ENCODE measurements at regions not wholly inside any gene's neighbourhood (a gene's known extent, or its start where the extent isn't known, plus 50 kb on each side); places are given as distances from the start of the nearest gene placed in this dataset.

DNA sequence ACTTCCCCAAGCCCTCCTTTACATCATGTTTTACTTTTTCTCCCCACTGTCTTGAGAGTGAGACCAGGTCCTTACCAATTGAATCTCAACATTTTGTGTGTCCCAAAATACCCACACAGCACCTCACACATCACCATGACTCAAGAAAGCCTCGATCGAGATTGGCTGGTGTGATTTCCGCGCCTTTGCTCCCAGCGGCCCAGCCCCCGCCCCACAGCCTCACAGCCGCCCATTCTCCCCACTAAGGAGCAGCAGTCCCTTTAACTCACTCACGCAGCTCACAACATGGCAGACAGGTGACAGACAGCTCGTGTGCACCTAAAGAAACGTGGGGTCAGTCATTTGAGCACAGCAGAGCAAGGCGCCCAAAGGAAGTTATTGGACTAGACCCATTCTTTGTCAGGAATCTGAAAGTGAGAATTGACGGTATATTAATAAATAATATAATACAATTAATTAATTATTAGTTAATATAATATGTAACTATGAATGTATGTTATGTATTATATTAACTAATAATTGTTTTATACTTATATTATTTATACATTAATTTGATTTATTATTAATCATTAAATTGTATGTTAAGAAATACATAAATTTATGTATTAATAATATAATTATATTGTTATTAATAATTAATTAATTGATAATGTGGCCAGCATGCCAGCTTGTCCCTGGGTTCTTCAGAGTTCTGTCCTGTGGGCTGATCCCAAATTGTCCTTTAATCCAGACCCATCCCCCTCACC, 204.9 kb upstream of the RNF32 start:
- in situ Hi-C loops (cut with HindIII; ENCODE audit: low pct_ligation_motif_present, low pct_unique_long_range_greater_than_20kb, low sequenced_read_pairs): no loop called here
- DNase-seq: no peak

DNA sequence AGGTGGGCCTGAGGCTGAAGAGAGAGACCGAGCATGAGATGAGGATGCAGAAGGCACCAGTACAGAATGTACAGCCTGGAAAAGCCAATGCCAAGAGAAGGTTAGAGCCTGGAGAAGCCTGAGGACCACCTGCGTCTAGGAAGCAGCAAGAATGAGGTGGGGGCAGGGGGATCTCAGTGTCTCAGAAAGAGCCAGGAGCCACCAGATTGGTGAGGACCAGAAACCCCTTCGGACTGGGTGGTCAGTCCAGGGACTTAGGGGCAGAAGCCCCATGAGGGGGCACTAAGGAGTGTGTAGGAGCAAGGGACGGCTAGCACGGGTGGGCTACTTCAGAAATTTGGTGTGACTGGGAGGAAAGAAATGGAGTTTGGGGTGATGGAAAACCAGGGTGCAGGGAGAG, 205.9 kb upstream of the RNF32 start:
- DNase-seq: no peak
- in situ Hi-C loops (cut with HindIII; ENCODE audit: low pct_ligation_motif_present, low pct_unique_long_range_greater_than_20kb, low sequenced_read_pairs): no loop called here

DNA sequence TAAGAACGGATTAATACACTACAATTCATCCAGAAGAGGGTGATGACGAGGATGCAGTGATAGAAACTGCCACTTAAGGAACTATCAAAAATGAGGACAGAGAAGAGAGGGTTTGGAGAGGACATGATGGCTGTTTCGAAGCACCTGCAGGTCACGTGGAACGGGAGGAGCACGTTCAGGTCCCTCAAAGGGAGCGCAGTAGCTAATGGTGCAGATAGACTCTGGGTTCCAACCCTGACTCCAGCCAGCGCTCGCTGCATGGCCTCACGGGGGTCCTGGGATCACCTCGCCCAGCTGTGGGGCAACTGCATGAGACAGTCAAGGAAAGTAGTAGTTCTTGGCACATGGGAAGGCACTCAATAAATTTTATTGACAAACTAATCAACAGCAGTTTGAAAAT, 208.6 kb upstream of the RNF32 start:
- no peak for DNase-seq
- in situ Hi-C loops (cut with HindIII; ENCODE audit: low pct_ligation_motif_present, low pct_unique_long_range_greater_than_20kb, low sequenced_read_pairs): no loop called here

DNA sequence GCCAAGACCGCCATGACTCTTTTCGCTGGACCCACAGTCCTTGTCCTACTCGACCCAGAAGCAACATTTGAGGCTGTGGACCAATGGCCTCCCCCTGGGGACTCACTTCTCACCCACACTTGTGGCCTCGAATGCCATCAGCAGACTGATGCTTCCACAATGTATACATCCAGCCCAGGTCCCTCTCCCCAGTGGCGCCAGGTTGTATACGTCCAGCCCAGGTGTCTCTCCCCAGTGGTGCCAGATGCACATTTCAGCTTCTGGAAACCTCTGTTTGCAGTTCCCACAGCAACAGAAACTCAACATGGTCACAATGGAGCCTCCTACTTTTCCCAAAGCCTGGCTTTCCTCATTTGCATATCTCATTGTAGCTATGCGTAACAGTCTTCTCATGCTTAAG, 210.5 kb upstream of the RNF32 start:
- no peak for DNase-seq
- in situ Hi-C loops (cut with HindIII; ENCODE audit: low pct_ligation_motif_present, low pct_unique_long_range_greater_than_20kb, low sequenced_read_pairs): no loop called here

DNA sequence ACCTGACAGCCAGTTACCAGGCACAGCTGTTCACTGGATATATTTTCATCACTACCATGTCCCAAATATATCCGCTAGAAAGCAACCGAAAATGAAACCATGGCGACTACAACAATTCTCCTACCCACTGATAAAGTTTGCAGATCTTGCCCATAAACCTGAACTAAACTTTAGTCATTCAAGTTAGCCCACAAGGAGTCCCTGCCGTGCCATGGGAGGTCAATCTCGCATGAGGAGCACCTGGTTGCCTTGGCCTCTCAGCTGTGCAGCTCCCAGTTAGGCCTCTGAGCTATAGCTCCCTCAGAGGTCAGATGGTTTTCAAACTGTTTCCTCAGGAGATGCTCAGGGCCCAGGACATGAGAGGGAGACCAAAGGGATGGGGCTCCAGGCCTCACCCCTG, 211.1 kb upstream of the RNF32 start:
- no peak for DNase-seq
- in situ Hi-C loops (cut with HindIII; ENCODE audit: low pct_ligation_motif_present, low pct_unique_long_range_greater_than_20kb, low sequenced_read_pairs): no loop called here

DNA sequence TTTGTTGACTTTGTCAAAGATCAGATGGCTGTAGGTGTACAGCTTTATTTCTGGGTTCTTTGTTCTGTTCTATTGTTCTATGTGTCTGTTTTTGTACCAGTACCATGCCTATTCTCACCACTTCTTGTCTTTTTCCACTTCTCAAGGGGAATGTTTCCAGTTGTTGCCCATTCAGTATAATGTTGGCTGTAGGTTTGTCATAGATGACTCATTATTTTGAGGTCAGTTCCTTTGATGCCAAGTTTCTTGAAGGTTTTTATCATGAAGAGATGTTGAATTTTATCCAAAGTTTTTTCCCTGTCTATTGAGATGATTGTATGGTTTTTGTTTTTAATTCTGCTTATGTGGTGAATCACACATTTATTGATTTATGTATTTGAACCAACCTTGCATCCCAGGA, 216.7 kb upstream of the RNF32 start:
- in situ Hi-C loops (cut with HindIII; ENCODE audit: low pct_ligation_motif_present, low pct_unique_long_range_greater_than_20kb, low sequenced_read_pairs): no loop called here
- DNase-seq: no peak

DNA sequence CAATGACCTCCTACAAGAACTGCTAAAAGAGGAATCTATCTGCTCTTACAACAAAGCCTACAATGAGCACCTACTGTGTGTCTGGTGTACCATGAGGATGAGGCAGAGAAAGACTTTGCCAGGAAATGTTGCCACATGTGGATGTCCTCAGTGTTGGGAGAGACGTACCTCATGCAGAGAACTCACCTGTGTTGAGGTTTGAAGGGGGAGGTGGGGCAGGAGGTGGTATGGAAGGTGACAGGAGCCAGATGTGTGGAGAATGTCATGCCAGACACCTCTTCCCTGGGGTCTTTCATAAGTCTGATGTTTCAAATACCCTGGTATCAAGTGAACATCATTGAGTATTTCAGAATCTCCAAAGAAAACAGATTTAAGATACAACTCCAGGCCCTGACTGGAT, 220.1 kb upstream of the RNF32 start:
- no peak for DNase-seq
- in situ Hi-C loops (cut with HindIII; ENCODE audit: low pct_ligation_motif_present, low pct_unique_long_range_greater_than_20kb, low sequenced_read_pairs): no loop called here

DNA sequence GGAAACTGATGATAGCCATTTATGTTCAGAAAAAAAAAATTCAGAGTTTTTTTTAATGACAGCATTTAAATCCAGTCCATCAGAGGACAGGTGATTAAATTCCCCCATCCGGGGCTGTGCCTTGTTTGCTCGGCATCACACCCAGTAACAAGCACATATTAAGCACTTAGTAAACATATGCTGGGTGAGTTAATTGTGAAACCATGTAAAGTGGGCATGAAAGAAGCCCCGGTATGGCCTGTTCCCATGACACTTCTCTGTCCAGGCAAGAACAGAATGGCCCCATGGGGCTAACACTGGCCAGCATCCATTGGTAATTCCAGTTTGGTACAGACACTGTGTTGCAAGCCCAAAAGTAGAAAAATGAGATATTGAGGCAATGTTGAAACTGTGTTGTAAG, 220.8 kb upstream of the RNF32 start:
- in situ Hi-C loops (cut with HindIII; ENCODE audit: low pct_ligation_motif_present, low pct_unique_long_range_greater_than_20kb, low sequenced_read_pairs): no loop called here
- DNase-seq: no peak

DNA sequence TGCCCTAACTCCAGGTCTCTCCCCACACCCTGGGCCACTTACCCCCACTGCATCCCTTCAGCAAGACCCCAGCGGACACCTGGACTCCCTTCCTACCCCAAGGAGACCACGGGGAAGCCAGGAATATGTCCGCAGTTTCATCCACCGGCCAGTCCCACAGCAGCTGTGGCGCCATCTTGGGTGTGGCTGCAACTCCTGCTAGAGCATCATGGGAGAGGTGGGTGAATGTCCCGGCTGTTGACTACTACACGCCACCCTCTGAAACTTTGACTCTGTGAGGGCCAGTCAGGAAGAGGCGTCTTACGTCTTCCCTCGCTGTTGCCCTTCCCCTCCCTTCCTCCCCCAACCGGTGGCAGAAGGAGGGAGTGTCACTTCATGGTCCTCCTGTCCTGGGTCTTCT, 238.3 kb upstream of the RNF32 start:
- no peak for DNase-seq
- in situ Hi-C loops (cut with HindIII; ENCODE audit: low pct_ligation_motif_present, low pct_unique_long_range_greater_than_20kb, low sequenced_read_pairs): no loop called here

DNA sequence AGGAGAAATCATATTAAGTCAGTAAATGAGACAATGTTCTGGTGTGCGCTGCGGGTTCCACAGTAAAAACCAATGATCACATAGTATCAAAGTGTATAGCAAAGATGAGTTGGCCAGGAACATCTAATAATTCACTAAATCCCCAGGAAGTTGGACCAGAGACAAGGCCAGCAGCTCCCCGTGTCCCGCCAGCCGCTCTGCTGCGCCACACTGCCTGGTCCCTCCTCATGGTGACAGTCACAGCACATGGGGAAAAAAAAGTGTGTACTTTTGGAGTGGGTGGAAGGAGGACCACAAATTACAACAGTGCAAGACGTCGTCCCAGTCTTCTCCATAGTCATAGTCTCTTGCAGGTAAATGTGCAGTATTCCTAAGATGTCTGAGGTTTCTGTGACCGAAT, 239.0 kb upstream of the RNF32 start:
- DNase-seq: no peak
- in situ Hi-C loops (cut with HindIII; ENCODE audit: low pct_ligation_motif_present, low pct_unique_long_range_greater_than_20kb, low sequenced_read_pairs): no loop called here

DNA sequence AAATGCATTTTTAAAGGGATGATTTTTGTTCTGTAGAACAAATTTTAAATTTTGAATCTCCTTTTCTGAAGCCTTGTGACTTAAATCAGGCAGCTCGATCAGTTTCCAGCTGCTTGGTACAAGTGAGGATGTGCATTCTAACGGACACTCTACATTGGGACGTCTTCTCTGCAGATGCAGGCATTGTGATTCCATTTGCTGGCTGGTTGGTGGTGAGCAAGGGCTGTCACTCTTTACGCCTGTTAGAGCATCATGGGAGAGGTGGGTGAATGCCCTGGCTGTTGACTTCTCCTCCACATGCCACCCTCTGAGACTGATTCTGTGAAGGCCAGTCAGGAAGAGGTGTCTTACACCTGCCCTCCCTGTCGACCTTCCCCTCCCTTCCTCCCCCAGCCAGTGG, 240.5 kb upstream of the RNF32 start:
- in situ Hi-C loops (cut with HindIII; ENCODE audit: low pct_ligation_motif_present, low pct_unique_long_range_greater_than_20kb, low sequenced_read_pairs): no loop called here

DNA sequence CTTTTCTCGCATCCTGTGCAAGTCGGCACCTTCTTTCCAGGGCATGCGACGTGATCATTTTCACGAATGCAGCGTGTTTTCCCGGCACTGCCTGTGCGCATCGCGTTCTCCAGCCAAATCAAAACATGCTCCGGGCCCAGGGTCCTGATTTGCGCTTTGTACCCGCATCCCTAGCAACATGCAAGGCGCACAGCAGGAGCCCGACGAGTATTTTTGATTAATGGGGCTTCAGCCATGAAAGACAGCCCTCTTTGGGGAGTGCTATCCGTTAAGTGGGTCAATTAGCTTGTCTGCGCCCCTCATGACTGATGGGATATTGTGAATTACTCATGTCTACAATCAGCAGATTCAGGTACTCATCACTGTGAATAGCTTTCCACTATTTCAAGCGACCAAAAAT, 243.3 kb upstream of the RNF32 start:
- no peak for DNase-seq
- in situ Hi-C loops (cut with HindIII; ENCODE audit: low pct_ligation_motif_present, low pct_unique_long_range_greater_than_20kb, low sequenced_read_pairs): no loop called here

More for the DNA sequence above, 240.5 kb upstream of the RNF32 start:
- DNase-seq: no peak

DNA sequence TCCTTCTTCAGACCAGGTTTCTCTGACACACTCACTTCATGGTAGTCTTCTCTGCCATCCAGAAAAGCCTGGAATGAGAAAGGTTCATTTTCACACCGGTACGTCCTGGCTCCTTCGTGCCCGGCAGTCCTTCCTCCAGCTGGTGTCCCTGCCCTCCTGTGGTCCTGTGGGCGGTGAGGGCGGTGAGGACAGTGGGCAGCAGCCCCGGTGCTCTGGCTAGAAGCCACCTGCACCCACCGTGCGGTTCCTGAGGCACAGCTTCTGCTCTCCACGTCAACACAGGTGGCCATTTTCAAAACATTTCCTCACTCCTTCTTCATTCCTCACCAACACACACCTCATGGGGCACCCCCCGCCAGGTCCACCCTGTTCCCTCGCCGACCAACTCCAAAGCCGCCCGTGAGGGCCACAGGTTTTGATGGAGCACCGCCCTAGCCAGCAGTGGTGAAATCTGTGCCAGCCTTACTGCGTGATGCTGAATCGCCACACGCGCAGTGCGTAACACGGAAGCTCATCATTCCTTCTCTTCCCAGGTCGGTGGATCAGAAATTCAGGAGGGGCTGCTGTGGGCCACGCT, 251.4 kb upstream of the RNF32 start:
- in situ Hi-C loops (cut with HindIII; ENCODE audit: low pct_ligation_motif_present, low pct_unique_long_range_greater_than_20kb, low sequenced_read_pairs): no loop called here
- no peak for DNase-seq

DNA sequence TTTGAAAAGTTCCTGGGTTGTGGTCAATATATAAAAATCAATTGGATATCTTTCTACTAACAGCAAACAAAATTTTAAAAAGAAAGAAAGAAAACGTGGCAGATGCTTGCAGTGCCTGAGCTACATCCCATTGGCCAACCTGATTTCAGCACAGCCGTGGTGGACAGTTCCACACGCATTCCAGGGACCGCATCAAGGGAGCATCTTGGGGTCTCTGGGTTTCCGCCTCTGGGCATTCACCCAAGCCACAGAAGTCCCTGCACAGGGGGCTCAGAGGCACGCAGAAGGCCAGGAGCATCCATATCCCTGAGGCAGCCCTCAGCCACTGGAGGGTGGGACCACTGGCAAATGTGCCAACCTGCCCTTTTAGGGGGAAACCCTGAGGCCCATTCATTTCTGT, 254.5 kb upstream of the RNF32 start:
- in situ Hi-C loops (cut with HindIII; ENCODE audit: low pct_ligation_motif_present, low pct_unique_long_range_greater_than_20kb, low sequenced_read_pairs): no loop called here
- DNase-seq: peak; percentile 33

DNA sequence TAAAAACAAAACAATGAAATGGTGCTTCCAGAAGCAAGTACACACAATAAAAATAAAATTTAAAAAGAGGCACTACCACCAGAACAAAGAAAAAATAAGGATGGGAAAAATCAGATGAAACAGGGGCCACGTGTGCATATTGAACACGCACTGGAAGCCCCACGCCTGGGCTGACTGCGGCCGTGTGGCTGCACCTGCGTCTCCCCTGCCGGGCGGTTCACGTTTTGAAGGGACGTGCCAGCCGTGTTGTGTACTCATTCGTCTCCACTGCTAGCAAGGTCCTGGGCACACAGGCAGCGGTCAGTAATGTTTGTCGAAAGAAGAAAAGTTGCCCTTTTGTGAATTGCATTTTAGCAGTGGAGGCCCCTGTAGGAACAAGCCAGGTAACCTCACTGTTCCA, 255.9 kb upstream of the RNF32 start:
- DNase-seq: no peak
- in situ Hi-C loops (cut with HindIII; ENCODE audit: low pct_ligation_motif_present, low pct_unique_long_range_greater_than_20kb, low sequenced_read_pairs): no loop called here

DNA sequence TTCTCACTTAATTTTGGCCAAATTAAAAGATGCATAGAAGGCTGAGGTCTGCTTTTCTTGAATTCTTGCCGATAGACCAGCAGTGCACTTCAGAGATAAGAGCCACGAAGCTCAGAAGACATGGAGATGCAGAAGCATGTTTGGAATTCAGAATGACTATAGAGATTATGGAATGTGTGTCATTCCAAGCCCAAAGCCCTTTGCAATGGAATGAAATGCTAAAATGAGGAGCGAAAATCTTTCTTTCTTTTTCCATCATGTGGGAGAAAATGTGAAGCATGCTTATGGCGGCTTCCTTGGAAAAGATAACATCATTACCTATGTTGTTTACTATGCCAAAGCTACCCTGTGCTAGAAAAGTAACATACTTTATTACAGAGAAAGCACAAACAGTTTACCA, 257.0 kb upstream of the RNF32 start:
- in situ Hi-C loops (cut with HindIII; ENCODE audit: low pct_ligation_motif_present, low pct_unique_long_range_greater_than_20kb, low sequenced_read_pairs): no loop called here
- no peak for DNase-seq

DNA sequence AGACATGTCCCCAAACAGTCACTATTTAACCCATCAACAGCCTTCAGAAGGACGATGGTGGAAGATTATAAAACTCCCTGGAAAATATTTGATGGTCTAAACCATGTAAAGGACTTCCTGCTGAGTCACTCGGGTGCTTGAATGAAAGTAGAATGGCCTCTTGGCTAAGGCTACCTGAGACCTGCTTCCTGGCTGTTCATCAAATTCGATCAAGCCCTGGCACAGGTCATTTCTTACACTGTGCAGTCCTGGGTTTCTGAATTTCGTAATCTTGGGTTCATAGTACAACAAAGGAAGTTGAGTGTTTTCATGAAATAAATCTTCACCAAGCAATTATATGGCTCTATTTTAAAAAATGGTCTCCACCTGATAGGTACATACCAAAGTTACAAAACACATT, 260.3 kb upstream of the RNF32 start:
- no peak for DNase-seq
- in situ Hi-C loops (cut with HindIII; ENCODE audit: low pct_ligation_motif_present, low pct_unique_long_range_greater_than_20kb, low sequenced_read_pairs): no loop called here

DNA sequence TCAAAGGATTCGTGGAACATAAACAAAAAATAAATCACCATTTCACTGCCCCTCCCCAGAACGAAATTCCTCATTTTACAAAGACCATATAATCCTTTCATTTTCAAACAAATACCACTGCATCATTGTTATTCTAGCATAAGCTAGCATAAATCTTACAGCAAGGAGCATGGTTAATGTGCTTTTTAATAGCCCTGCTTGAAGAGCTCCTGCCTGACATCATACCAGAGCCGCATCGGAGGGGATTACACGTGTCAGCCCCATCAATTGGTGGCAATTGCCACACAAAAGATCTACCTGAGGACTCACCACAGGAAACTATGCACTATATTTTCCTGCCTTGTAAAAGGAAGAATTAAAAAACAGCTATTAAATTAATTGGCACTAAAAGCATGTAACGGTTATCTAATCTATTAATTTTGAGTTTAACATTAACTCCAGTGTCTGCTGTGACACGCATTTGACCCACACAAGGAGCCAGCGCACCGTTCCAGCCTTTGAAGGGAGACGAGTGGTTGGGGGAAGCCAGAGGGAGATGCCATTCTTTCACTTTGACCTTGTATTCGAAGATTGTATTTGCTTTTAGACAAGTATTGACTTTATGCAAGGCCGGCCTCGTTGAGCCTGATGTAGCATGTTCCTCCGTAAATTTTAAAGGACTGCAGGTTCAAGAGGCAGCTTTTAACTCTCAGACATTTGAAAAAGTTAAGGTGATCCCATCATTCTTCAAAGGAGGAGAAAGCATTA, 261.1 kb upstream of the RNF32 start:
- no peak for DNase-seq
- in situ Hi-C loops (cut with HindIII; ENCODE audit: low pct_ligation_motif_present, low pct_unique_long_range_greater_than_20kb, low sequenced_read_pairs): no loop called here

DNA sequence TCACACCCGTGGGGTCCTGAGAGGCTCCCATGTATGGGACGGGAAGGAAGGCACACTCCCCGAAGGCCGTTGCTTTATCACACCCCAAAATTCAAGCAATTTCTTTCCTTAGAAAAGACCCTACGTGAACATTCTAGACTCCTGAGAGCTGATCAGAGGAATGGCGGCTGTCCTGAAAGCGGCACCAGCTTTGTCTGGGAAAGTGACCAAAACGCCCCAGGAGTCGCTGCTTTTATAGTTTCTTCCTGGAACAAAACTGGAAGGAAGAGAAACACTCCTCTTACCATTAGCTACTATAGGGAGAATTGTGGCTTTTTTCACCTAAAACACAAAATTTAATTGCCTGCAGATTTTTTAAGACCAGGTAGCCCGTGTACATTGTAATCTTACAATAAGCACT, 261.8 kb upstream of the RNF32 start:
- in situ Hi-C loops (cut with HindIII; ENCODE audit: low pct_ligation_motif_present, low pct_unique_long_range_greater_than_20kb, low sequenced_read_pairs): no loop called here
- DNase-seq: no peak

DNA sequence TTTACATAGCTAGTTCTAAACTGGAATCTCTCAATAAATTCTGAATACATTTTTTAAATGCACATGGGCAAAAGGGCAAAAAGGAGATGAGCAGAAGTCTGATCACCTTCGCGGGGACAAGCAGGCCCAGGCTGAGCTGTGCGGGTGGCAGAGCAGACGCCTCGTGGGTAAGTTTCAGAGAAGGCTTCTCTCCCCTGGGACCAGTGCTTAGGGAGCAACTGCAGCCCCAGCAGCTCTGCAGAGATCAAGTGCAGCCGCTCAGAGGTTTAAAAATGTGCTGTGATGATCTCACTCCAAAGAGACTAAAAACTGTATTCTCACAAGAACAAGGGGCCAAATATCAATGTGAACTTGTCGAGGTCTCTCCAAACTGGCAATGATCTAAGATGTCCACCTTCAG, 264.3 kb upstream of the RNF32 start:
- in situ Hi-C loops (cut with HindIII; ENCODE audit: low pct_ligation_motif_present, low pct_unique_long_range_greater_than_20kb, low sequenced_read_pairs): no loop called here

More for the DNA sequence above, 264.3 kb upstream of the RNF32 start:
- no peak for DNase-seq

Data from ACHN (cell line).